ENCODE measurements at regions not wholly inside any gene's neighbourhood (a gene's known extent, or its start where the extent isn't known, plus 50 kb on each side); places are given as distances from the start of the nearest gene placed in this dataset.

DNA sequence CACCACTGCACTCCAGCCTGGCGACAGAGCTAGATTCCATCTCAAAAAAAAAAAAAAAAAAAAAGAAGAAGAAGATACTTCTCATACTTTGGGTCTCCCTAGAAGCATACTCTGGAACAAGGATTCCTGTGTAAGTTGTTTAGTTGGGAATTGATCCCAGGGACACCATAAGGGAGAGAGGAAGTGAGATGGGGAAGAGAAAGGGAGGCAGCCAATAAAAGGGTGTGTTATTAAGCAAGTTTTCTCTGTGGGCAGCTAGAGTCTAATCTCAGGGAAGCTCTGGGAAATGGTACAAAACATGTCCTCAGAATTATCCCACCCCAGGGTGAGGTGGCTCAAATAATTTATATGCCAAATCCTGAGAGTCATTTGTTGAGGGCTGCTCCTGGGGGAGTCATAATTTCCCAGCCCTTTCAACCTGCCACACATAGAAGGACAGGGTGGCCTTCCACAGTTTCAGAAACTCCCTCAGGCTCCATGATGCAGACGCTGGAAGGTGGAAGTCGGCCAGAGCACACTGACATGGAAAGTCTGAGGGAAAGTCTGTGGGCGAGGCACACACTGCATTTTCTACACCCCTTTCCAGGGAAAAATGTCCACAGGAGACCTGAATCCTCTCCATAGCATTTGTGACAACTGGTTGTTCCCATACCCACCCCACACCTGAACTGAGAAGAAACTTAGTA lies 86.4 kb upstream of the SLC4A7 start:
- no peak for DNase-seq
- in situ Hi-C loops (cut with MboI; ENCODE audit: low pct_ligation_motif_present in 1 of 4, low pct_unique_long_range_greater_than_20kb in 1 of 4, low sequenced_read_pairs in 3 of 4) (no loop called here), intact Hi-C loops (cut with DNase I; ENCODE audit: low total_unique reads) (no loop called here)
- TF ChIP-seq POLR2AphosphoS5 (IDR thresholded peaks at IDR 0.05): no peak
- TF ChIP-seq, protein P1, sequence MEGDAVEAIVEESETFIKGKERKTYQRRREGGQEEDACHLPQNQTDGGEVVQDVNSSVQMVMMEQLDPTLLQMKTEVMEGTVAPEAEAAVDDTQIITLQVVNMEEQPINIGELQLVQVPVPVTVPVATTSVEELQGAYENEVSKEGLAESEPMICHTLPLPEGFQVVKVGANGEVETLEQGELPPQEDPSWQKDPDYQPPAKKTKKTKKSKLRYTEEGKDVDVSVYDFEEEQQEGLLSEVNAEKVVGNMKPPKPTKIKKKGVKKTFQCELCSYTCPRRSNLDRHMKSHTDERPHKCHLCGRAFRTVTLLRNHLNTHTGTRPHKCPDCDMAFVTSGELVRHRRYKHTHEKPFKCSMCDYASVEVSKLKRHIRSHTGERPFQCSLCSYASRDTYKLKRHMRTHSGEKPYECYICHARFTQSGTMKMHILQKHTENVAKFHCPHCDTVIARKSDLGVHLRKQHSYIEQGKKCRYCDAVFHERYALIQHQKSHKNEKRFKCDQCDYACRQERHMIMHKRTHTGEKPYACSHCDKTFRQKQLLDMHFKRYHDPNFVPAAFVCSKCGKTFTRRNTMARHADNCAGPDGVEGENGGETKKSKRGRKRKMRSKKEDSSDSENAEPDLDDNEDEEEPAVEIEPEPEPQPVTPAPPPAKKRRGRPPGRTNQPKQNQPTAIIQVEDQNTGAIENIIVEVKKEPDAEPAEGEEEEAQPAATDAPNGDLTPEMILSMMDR (IDR thresholded peaks at IDR 0.05): no peak
- no peak for TF ChIP-seq EP300 (IDR thresholded peaks at IDR 0.05; ENCODE audit: low read depth)
- peak overlapping the region; percentile 19 to 75 (median 52) for H3K27ac ChIP-seq
- 59% methylated on average over 4 of the region's 4 CpGs; no CpG with 5 or more reads in 1 of the 2 donors for WGBS, 2 donors (ENCODE audit: low coverage in 1 of 2)
- H3K27me3 ChIP-seq: no peaks in the 10 kb centered on the region
- H3K9me3 ChIP-seq: no peaks in the 10 kb centered on the region
- no peaks in the 10 kb centered on the region for H3K36me3 ChIP-seq
- no peak overlapping the region for H3K4me3 ChIP-seq
- H3K4me1 ChIP-seq: peaks cover 0 to 16% (median 5%) of the 10 kb centered on the region in 4 donors

DNA sequence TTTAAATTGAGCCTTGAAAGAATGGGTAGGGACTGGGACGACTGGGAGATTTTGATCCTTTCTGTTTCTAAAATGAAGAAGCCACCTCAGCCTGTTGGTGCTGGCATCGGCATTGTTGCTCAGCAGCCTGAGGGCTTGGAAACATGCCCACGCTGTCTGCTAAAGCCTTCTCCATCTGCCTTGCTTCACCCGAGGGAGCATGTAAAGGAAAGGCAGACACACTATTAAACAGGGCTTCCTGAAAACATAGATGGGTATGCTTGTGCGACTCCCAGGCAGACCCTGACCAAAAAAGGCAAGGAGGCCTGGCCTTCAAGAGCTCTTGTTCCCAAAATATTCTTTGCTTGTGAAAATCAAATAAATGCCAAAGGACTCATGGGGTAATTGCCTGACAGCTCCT lies 84.2 kb upstream of the SLC4A7 start:
- WGBS, 2 donors (ENCODE audit: low coverage in 1 of 2): 44% methylated on average over 5 of the region's 5 CpGs; no CpG with 5 or more reads in 1 of the 2 donors
- Histone ChIP-seq H3K27me3 (no peaks in the 10 kb centered on the region), H3K4me3 (no peak overlapping the region), H3K36me3 (no peaks in the 10 kb centered on the region), H3K4me1 (peaks cover 0 to 20% (median 5%) of the 10 kb centered on the region in 4 donors), H3K9me3 (no peaks in the 10 kb centered on the region), H3K27ac (peak overlapping the region; percentile 10 to 75 (median 52))
- intact Hi-C loops (cut with DNase I; ENCODE audit: low total_unique reads): no loop called here
- in situ Hi-C loops (cut with MboI; ENCODE audit: low pct_ligation_motif_present in 1 of 4, low pct_unique_long_range_greater_than_20kb in 1 of 4, low sequenced_read_pairs in 3 of 4): no loop called here
- DNase-seq: peak; percentile 57
- TF ChIP-seq POLR2AphosphoS5 (IDR thresholded peaks at IDR 0.05) (peak; percentile 12 to 72 (median 47)), EP300 (IDR thresholded peaks at IDR 0.05; ENCODE audit: low read depth) (peak; percentile 61), POLR2A (IDR thresholded peaks at IDR 0.05) (no peak)

DNA sequence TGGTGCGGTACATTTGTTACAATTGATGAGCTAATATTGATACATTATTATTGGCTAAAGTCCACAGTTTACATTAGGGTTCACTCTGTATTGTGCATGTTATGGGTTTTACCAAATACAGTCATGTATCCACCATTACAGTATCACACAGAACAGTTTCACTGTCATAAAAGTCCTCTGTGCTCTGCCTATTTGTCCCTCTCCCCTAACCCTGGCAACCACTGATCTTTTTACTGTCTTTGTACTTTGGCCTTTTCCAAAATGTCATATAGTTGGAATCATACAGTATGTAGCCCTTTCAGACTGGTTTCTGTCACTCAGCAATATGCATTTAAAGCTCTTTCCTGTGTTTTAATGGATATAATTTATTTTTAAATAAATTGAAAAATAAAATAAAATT lies 83.1 kb upstream of the SLC4A7 start:
- DNase-seq: no peak
- H3K4me3 ChIP-seq: no peak overlapping the region
- no peaks in the 10 kb centered on the region for H3K27me3 ChIP-seq
- peak overlapping the region in 2 of 4 donors; percentile 21 to 75 for H3K27ac ChIP-seq
- no peaks in the 10 kb centered on the region for H3K36me3 ChIP-seq
- WGBS, 2 donors (ENCODE audit: low coverage in 1 of 2): 33 to 48% methylated on average over 1 of the region's 1 CpG
- TF ChIP-seq POLR2AphosphoS5 (IDR thresholded peaks at IDR 0.05) (peak in 1 of 3 donors; percentile 17), EP300 (IDR thresholded peaks at IDR 0.05; ENCODE audit: low read depth) (no peak), POLR2A (IDR thresholded peaks at IDR 0.05) (no peak)
- TF ChIP-seq, protein P1 (IDR thresholded peaks at IDR 0.05): no peak
- H3K9me3 ChIP-seq: no peaks in the 10 kb centered on the region
- H3K4me1 ChIP-seq: peaks cover 0 to 20% (median 5%) of the 10 kb centered on the region in 4 donors
- intact Hi-C loops (cut with DNase I; ENCODE audit: low total_unique reads): no loop called here
- in situ Hi-C loops (cut with MboI; ENCODE audit: low pct_ligation_motif_present in 1 of 4, low pct_unique_long_range_greater_than_20kb in 1 of 4, low sequenced_read_pairs in 3 of 4): no loop called here

DNA sequence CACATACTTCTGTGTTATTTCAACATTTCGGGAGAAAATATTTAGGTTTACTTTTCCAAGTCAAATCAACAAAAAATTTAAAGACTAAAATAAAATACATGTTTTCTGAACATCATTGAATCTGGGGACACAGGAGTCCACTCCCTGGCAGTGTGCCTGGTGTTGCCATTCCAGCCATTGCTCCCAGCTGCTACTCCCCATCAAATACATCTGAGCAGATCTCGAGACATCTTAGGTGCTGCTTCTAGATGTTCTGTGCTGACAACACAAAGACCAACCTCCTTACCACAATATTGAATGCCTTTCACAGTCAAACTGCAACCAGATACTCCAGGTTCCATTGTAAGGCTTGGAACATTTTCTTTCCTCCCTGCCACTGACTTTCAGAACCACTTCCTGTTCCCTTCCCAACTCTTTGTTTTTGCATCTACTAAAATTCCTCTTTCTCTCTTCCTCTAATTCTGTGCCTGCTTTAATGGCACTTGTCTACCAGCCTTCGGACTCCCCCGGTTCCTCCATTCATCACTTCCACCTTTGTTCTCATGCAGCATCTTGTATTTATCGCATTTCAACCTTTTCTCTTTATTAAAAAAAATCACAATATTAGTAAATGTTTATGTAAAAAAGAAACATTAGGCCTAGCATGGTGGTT lies 81.1 kb upstream of the SLC4A7 start:
- Histone ChIP-seq H3K36me3 (no peaks in the 10 kb centered on the region), H3K4me1 (peaks cover 0 to 20% (median 5%) of the 10 kb centered on the region in 4 donors), H3K27me3 (no peaks in the 10 kb centered on the region), H3K9me3 (no peaks in the 10 kb centered on the region), H3K27ac (no peak overlapping the region), H3K4me3 (no peak overlapping the region)
- TF ChIP-seq POLR2AphosphoS5 (IDR thresholded peaks at IDR 0.05) (no peak), EP300 (IDR thresholded peaks at IDR 0.05; ENCODE audit: low read depth) (no peak), POLR2A (IDR thresholded peaks at IDR 0.05) (no peak)
- TF ChIP-seq, protein P1 (IDR thresholded peaks at IDR 0.05): no peak
- no peak for DNase-seq
- WGBS, 2 donors (ENCODE audit: low coverage in 1 of 2): 89 to 100% methylated on average over 4 to 5 of the region's 5 CpGs
- intact Hi-C loops (cut with DNase I; ENCODE audit: low total_unique reads): no loop called here
- in situ Hi-C loops (cut with MboI; ENCODE audit: low pct_ligation_motif_present in 1 of 4, low pct_unique_long_range_greater_than_20kb in 1 of 4, low sequenced_read_pairs in 3 of 4): no loop called here

Data from transverse colon (tissue), 4 donors.